ENCODE measurements at regions not wholly inside any gene's neighbourhood (a gene's known extent, or its start where the extent isn't known, plus 50 kb on each side); places are given as distances from the start of the nearest gene placed in this dataset.
"Not testable (repeated sequence)": the region's sequence is repeated elsewhere in the genome, so short reads cannot be mapped to it uniquely, and the experiment has no call there.

- DNase-seq (ENCODE audit: low spot score), result no peak
These were observed 161.5 kb downstream of the NRIP1 start for GRCh38 chr21:14903172-14903865.

GRCh38 chr21:14901482-14901958, 163.3 kb downstream of the NRIP1 start:
- DNase-seq (ENCODE audit: low spot score), result no peak

- DNase-seq (ENCODE audit: low spot score), result no peak
These were observed 164.2 kb downstream of the NRIP1 start for GRCh38 chr21:14900611-14901010.

- no peak for DNase-seq (ENCODE audit: low spot score)
These were observed 164.7 kb downstream of the NRIP1 start for GRCh38 chr21:14900058-14900457.

- DNase-seq (ENCODE audit: low spot score), result no peak
These were observed 169.0 kb downstream of the NRIP1 start for GRCh38 chr21:14895792-14896191.

- no peak for DNase-seq (ENCODE audit: low spot score)
These were observed 174.7 kb downstream of the NRIP1 start for GRCh38 chr21:14890141-14890540.

- no peak for DNase-seq (ENCODE audit: low spot score)
These were observed 175.6 kb downstream of the NRIP1 start for GRCh38 chr21:14889080-14889810.

GRCh38 chr21:14888202-14888601, 176.6 kb downstream of the NRIP1 start:
- no peak for DNase-seq (ENCODE audit: low spot score)

- no peak for DNase-seq (ENCODE audit: low spot score)
These were observed 178.8 kb downstream of the NRIP1 start for GRCh38 chr21:14886001-14886400.

GRCh38 chr21:14883351-14883750, 181.4 kb downstream of the NRIP1 start:
- no peak for DNase-seq (ENCODE audit: low spot score)

GRCh38 chr21:14882545-14882944, 182.3 kb downstream of the NRIP1 start:
- not testable (repeated sequence) for DNase-seq (ENCODE audit: low spot score)

- DNase-seq (ENCODE audit: low spot score), result no peak
These were observed 182.8 kb downstream of the NRIP1 start for GRCh38 chr21:14881863-14882499.

- DNase-seq (ENCODE audit: low spot score), result no peak
These were observed 183.9 kb downstream of the NRIP1 start for GRCh38 chr21:14880922-14881321.

- no peak for DNase-seq (ENCODE audit: low spot score)
These were observed 185.3 kb downstream of the NRIP1 start for GRCh38 chr21:14879458-14879857.

- DNase-seq (ENCODE audit: low spot score), result no peak
These were observed 185.8 kb downstream of the NRIP1 start for GRCh38 chr21:14878971-14879370.

- no peak for DNase-seq (ENCODE audit: low spot score)
These were observed 187.1 kb downstream of the NRIP1 start for GRCh38 chr21:14877581-14878228.

- DNase-seq (ENCODE audit: low spot score), result no peak
These were observed 188.3 kb downstream of the NRIP1 start for GRCh38 chr21:14876524-14876840.

- DNase-seq (ENCODE audit: low spot score), result no peak
These were observed 188.9 kb downstream of the NRIP1 start for GRCh38 chr21:14875704-14876523.

GRCh38 chr21:14875186-14875585, 189.6 kb downstream of the NRIP1 start:
- no peak for DNase-seq (ENCODE audit: low spot score)

GRCh38 chr21:14874379-14874778, 190.4 kb downstream of the NRIP1 start:
- no peak for DNase-seq (ENCODE audit: low spot score)

- DNase-seq (ENCODE audit: low spot score), result no peak
These were observed 192.9 kb downstream of the NRIP1 start for GRCh38 chr21:14871861-14872260.

GRCh38 chr21:14870853-14871149, 194.0 kb downstream of the NRIP1 start:
- no peak for DNase-seq (ENCODE audit: low spot score)
